Astrocyte of the hippocampus (primary cell): ENCODE measurements at regions not wholly inside any gene's neighbourhood (a gene's known extent, or its start where the extent isn't known, plus 50 kb on each side); places are given as distances from the start of the nearest gene placed in this dataset.

ENCODE experiments used
- DNase-seq: peaks from one replicate; pipeline ENCODE4 v3.0.0; 2011; ENCODE audit warnings: low read depth, low spot score

GRCh38 chr9:7304627-7304995 lies 495.0 kb downstream of the DMAC1 start:
- DNase-seq, result no peak

- DNase-seq, result no peak
Measured at GRCh38 chr9:7303907-7304626, 495.5 kb downstream of the DMAC1 start.

GRCh38 chr9:7300484-7300883 lies 499.1 kb downstream of the DMAC1 start:
- no peak for DNase-seq

- DNase-seq, result peak; percentile 5
Measured at GRCh38 chr9:7298123-7298522, 501.5 kb downstream of the DMAC1 start.

- no peak for DNase-seq
Measured at GRCh38 chr9:7297521-7297920, 502.1 kb downstream of the DMAC1 start.

GRCh38 chr9:7293091-7293490 lies 506.5 kb downstream of the DMAC1 start:
- DNase-seq, result no peak

GRCh38 chr9:7289773-7290172 lies 509.8 kb downstream of the DMAC1 start:
- DNase-seq, result no peak

GRCh38 chr9:7287986-7288385 lies 511.6 kb downstream of the DMAC1 start:
- no peak for DNase-seq

GRCh38 chr9:7287065-7287464 lies 512.5 kb downstream of the DMAC1 start:
- no peak for DNase-seq

- no peak for DNase-seq
Measured at GRCh38 chr9:7286101-7286500, 513.5 kb downstream of the DMAC1 start.

GRCh38 chr9:7285199-7285598 lies 514.4 kb downstream of the DMAC1 start:
- no peak for DNase-seq

- DNase-seq, result no peak
Measured at GRCh38 chr9:7284517-7284916, 515.1 kb downstream of the DMAC1 start.

GRCh38 chr9:7284117-7284516 lies 515.5 kb downstream of the DMAC1 start:
- no peak for DNase-seq

- DNase-seq, result no peak
Measured at GRCh38 chr9:7273575-7273974, 515.8 kb downstream of the KDM4C start.

- peak; percentile 28 for DNase-seq
Measured at GRCh38 chr9:7266911-7267595, 509.3 kb downstream of the KDM4C start.

- DNase-seq, result peak; percentile 17
Measured at GRCh38 chr9:7265181-7265580, 507.4 kb downstream of the KDM4C start.

- no peak for DNase-seq
Measured at GRCh38 chr9:7259544-7260241, 501.9 kb downstream of the KDM4C start.

GRCh38 chr9:7258688-7259396 lies 501.1 kb downstream of the KDM4C start:
- no peak for DNase-seq

- no peak for DNase-seq
Measured at GRCh38 chr9:7246917-7247522, 489.2 kb downstream of the KDM4C start.

GRCh38 chr9:7245976-7246580 lies 488.3 kb downstream of the KDM4C start:
- no peak for DNase-seq

GRCh38 chr9:7243838-7244237 lies 486.1 kb downstream of the KDM4C start:
- no peak for DNase-seq
